ENCODE measurements at regions not wholly inside any gene's neighbourhood (a gene's known extent, or its start where the extent isn't known, plus 50 kb on each side); places are given as distances from the start of the nearest gene placed in this dataset.

GRCh38 chr2:234308813-234309195, 188.1 kb downstream of the ARL4C start:
- Histone ChIP-seq H3K4me3 (ENCODE audit: low read depth in 1 of 3, low read length in 3 of 3) (no peak overlapping the region), H3K4me1 (ENCODE audit: control insufficient read depth in 3 of 3, insufficient read depth in 2 of 3, low read depth in 1 of 3, low read length in 2 of 3) (no peaks in the 10 kb centered on the region), H3K9me3 (ENCODE audit: control insufficient read depth in 2 of 2, insufficient read depth in 1 of 2, low read depth in 1 of 2, low read length in 1 of 2) (no peaks in the 10 kb centered on the region), H3K27me3 (ENCODE audit: control insufficient read depth in 3 of 3, insufficient read depth in 3 of 3, low read length in 3 of 3) (no peaks in the 10 kb centered on the region), H3K27ac (ENCODE audit: low read depth in 1 of 3, low read length in 2 of 3) (peak overlapping the region in 1 of 3 donors; percentile 60), H3K36me3 (ENCODE audit: control insufficient read depth in 3 of 3, insufficient read depth in 2 of 3, low read depth in 1 of 3, low read length in 3 of 3) (no peaks in the 10 kb centered on the region)
- FAIRE-seq (no peak), DNase-seq (peak in 1 of 2 donors; percentile 44)
- 55 to 64% (median 55%) methylated on average over 6 of the region's 6 CpGs for WGBS, 3 donors

DNA sequence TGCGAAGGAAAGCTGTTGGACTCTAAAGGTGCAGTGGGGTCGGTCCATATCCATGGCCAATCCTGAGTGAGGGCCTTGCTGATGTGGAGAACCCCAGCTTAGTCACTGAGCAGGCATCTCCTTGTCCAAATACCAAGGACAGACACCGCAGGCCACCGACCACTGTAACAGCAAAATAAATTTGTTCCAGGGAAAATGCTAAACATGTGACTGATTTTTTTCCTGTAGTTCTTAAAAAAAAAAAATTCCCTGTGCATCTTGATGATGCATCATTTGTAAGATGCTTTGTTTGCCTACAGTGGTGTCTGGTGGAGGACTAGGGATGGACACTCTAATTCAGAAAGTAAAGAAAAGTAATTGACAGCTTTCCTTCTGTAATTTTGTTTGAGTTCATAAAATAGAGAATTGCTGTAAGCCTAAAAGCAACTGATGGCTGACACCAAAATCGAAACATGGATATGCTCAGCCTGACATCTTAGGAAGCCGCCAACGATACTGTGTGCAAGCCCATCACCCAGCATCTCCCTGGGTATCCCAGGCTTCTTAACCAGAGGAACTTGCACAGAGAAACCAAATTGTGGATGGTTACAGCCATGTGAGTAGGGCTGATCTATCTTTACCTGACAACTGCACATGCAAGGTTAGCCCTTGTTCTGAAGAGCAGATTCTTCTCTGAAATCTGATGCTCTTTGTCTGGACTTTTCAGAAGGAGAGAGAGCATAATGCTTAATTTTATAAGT, 188.6 kb downstream of the ARL4C start:
- H3K4me1 ChIP-seq (ENCODE audit: control insufficient read depth in 3 of 3, insufficient read depth in 2 of 3, low read depth in 1 of 3, low read length in 2 of 3): no peaks in the 10 kb centered on the region
- 89 to 93% (median 90%) methylated on average over 7 of the region's 7 CpGs for WGBS, 3 donors
- H3K27ac ChIP-seq (ENCODE audit: low read depth in 1 of 3, low read length in 2 of 3): peak overlapping the region in 2 of 3 donors; percentile 6 to 63
- H3K36me3 ChIP-seq (ENCODE audit: control insufficient read depth in 3 of 3, insufficient read depth in 2 of 3, low read depth in 1 of 3, low read length in 3 of 3): no peaks in the 10 kb centered on the region
- no peak overlapping the region for H3K4me3 ChIP-seq (ENCODE audit: low read depth in 1 of 3, low read length in 3 of 3)
- no peaks in the 10 kb centered on the region for H3K9me3 ChIP-seq (ENCODE audit: control insufficient read depth in 2 of 2, insufficient read depth in 1 of 2, low read depth in 1 of 2, low read length in 1 of 2)
- DNase-seq: no peak
- no peak for FAIRE-seq
- no peaks in the 10 kb centered on the region for H3K27me3 ChIP-seq (ENCODE audit: control insufficient read depth in 3 of 3, insufficient read depth in 3 of 3, low read length in 3 of 3)

DNA sequence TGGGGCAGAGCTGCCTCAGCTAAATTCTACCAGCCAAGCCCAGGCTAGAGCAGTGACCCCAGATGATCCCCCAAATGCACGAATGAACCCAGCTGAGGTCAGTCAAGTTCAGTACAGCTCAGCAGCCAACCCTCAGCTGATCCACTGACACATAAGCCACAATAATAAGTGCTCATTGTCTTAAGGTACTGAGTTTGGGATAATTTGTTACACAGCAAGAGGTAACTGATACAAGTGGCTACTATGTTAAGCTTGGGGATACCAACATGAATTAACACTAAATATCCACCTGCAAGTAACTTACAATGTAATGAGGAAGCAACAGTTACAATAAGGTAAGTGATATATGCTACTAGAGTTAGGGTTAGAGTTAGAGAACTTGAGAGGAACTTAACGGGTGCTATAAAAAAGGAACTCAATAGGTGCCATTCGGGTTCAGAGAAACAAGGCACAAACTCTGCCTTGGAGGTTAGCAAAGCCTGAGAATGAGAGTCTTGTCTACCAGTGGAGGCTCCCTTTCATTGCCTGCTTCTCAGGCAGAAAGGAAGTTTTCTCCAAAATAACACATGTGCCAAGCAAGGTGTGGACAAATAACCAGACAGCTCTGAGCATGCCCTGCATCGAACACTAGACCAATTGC, 189.4 kb downstream of the ARL4C start:
- DNase-seq (no peak), FAIRE-seq (no peak)
- no peaks in the 10 kb centered on the region for H3K9me3 ChIP-seq (ENCODE audit: control insufficient read depth in 2 of 2, insufficient read depth in 1 of 2, low read depth in 1 of 2, low read length in 1 of 2)
- WGBS, 3 donors: 88 to 90% (median 89%) methylated on average over 4 of the region's 4 CpGs
- H3K27me3 ChIP-seq (ENCODE audit: control insufficient read depth in 3 of 3, insufficient read depth in 3 of 3, low read length in 3 of 3): peaks cover 0 to 3% (median 0%) of the 10 kb centered on the region in 3 donors
- H3K36me3 ChIP-seq (ENCODE audit: control insufficient read depth in 3 of 3, insufficient read depth in 2 of 3, low read depth in 1 of 3, low read length in 3 of 3): no peaks in the 10 kb centered on the region
- no peaks in the 10 kb centered on the region for H3K4me1 ChIP-seq (ENCODE audit: control insufficient read depth in 3 of 3, insufficient read depth in 2 of 3, low read depth in 1 of 3, low read length in 2 of 3)
- H3K4me3 ChIP-seq (ENCODE audit: low read depth in 1 of 3, low read length in 3 of 3): no peak overlapping the region
- H3K27ac ChIP-seq (ENCODE audit: low read depth in 1 of 3, low read length in 2 of 3): no peak overlapping the region

DNA sequence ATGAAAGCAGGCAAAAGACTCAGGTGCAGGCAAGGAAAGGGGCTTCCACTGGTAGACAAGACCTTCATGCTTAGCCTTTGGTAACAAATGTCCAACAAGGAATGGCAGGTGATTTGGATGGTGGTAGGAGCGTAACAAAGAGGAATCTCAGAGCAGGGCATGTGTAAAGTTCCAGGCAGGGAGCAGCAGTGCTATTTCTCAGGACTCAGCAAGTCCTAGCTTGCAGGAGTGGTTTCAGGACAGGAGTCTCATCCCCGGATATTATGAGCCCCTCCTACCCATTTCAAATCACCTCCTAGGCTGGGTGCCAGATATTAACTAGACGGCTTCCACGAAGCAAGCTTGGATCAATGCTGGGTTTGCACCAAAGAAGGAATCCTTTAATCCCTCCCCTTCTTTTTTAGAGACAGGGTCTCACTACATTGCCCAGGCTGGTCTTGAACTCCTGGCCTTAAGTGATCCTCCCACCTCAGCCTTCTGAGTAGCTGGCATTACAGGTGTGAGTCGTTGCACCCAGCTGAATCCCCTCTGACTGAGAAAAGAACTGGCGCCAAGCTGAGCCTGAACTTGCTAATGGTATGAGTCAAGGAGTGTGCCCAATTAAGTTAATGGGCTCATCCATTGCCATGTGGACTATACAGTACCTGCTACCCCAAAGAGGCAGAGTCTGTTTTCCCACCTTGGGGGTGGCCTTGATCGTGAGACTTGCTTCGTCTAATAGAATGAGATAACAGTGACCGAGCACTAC, 190.3 kb downstream of the ARL4C start:
- H3K27ac ChIP-seq (ENCODE audit: low read depth in 1 of 3, low read length in 2 of 3): no peak overlapping the region
- WGBS, 3 donors: 72 to 90% (median 79%) methylated on average over 9 of the region's 9 CpGs
- peaks cover 0 to 3% (median 0%) of the 10 kb centered on the region in 3 donors for H3K27me3 ChIP-seq (ENCODE audit: control insufficient read depth in 3 of 3, insufficient read depth in 3 of 3, low read length in 3 of 3)
- no peaks in the 10 kb centered on the region for H3K4me1 ChIP-seq (ENCODE audit: control insufficient read depth in 3 of 3, insufficient read depth in 2 of 3, low read depth in 1 of 3, low read length in 2 of 3)
- DNase-seq: no peak
- no peak overlapping the region for H3K4me3 ChIP-seq (ENCODE audit: low read depth in 1 of 3, low read length in 3 of 3)
- no peaks in the 10 kb centered on the region for H3K9me3 ChIP-seq (ENCODE audit: control insufficient read depth in 2 of 2, insufficient read depth in 1 of 2, low read depth in 1 of 2, low read length in 1 of 2)
- no peak for FAIRE-seq
- H3K36me3 ChIP-seq (ENCODE audit: control insufficient read depth in 3 of 3, insufficient read depth in 2 of 3, low read depth in 1 of 3, low read length in 3 of 3): no peaks in the 10 kb centered on the region

- Histone ChIP-seq H3K36me3 (ENCODE audit: control insufficient read depth in 3 of 3, insufficient read depth in 2 of 3, low read depth in 1 of 3, low read length in 3 of 3) (no peaks in the 10 kb centered on the region), H3K4me1 (ENCODE audit: control insufficient read depth in 3 of 3, insufficient read depth in 2 of 3, low read depth in 1 of 3, low read length in 2 of 3) (no peaks in the 10 kb centered on the region), H3K4me3 (ENCODE audit: low read depth in 1 of 3, low read length in 3 of 3) (no peak overlapping the region), H3K27ac (ENCODE audit: low read depth in 1 of 3, low read length in 2 of 3) (no peak overlapping the region), H3K9me3 (ENCODE audit: control insufficient read depth in 2 of 2, insufficient read depth in 1 of 2, low read depth in 1 of 2, low read length in 1 of 2) (no peaks in the 10 kb centered on the region), H3K27me3 (ENCODE audit: control insufficient read depth in 3 of 3, insufficient read depth in 3 of 3, low read length in 3 of 3) (peaks cover 0 to 3% (median 0%) of the 10 kb centered on the region in 3 donors)
- DNase-seq: no peak
- 69 to 72% (median 70%) methylated on average over 4 of the region's 4 CpGs for WGBS, 3 donors
- no peak for FAIRE-seq
Measured at GRCh38 chr2:234305846-234306245, 191.0 kb downstream of the ARL4C start.

DNA sequence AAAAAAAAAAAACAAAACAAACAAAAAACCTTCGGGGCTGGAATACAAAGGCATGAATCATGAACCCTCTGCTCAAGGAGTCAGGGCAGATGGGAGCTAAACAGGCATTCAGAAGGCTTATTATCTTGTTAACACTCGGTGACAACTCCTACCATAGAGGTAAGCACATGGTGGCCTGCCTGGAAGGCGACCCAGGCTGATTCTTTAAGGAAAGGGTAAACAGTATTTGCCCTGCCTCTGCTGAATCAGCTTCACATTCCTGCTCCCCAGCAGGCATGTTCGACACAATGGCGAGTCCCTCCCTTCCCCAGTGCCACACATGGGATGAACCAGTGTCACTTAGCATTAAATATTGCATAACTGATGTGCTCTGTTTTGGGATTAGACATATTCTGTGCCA, 191.9 kb downstream of the ARL4C start:
- Histone ChIP-seq H3K9me3 (ENCODE audit: control insufficient read depth in 2 of 2, insufficient read depth in 1 of 2, low read depth in 1 of 2, low read length in 1 of 2) (no peaks in the 10 kb centered on the region), H3K27ac (ENCODE audit: low read depth in 1 of 3, low read length in 2 of 3) (no peak overlapping the region), H3K4me1 (ENCODE audit: control insufficient read depth in 3 of 3, insufficient read depth in 2 of 3, low read depth in 1 of 3, low read length in 2 of 3) (no peaks in the 10 kb centered on the region), H3K36me3 (ENCODE audit: control insufficient read depth in 3 of 3, insufficient read depth in 2 of 3, low read depth in 1 of 3, low read length in 3 of 3) (no peaks in the 10 kb centered on the region), H3K27me3 (ENCODE audit: control insufficient read depth in 3 of 3, insufficient read depth in 3 of 3, low read length in 3 of 3) (peaks cover 0 to 3% (median 0%) of the 10 kb centered on the region in 3 donors), H3K4me3 (ENCODE audit: low read depth in 1 of 3, low read length in 3 of 3) (no peak overlapping the region)
- DNase-seq (no peak), FAIRE-seq (no peak)
- WGBS, 3 donors: 28 to 52% (median 42%) methylated on average over 5 of the region's 5 CpGs

- Histone ChIP-seq H3K9me3 (ENCODE audit: control insufficient read depth in 2 of 2, insufficient read depth in 1 of 2, low read depth in 1 of 2, low read length in 1 of 2) (no peaks in the 10 kb centered on the region), H3K27me3 (ENCODE audit: control insufficient read depth in 3 of 3, insufficient read depth in 3 of 3, low read length in 3 of 3) (peaks cover 0 to 3% (median 0%) of the 10 kb centered on the region in 3 donors), H3K36me3 (ENCODE audit: control insufficient read depth in 3 of 3, insufficient read depth in 2 of 3, low read depth in 1 of 3, low read length in 3 of 3) (no peaks in the 10 kb centered on the region), H3K4me3 (ENCODE audit: low read depth in 1 of 3, low read length in 3 of 3) (no peak overlapping the region), H3K4me1 (ENCODE audit: control insufficient read depth in 3 of 3, insufficient read depth in 2 of 3, low read depth in 1 of 3, low read length in 2 of 3) (no peaks in the 10 kb centered on the region), H3K27ac (ENCODE audit: low read depth in 1 of 3, low read length in 2 of 3) (no peak overlapping the region)
- 81 to 90% (median 87%) methylated on average over 4 of the region's 4 CpGs for WGBS, 3 donors
- DNase-seq (no peak), FAIRE-seq (no peak)
Measured at GRCh38 chr2:234302664-234302991, 194.3 kb downstream of the ARL4C start.

- 64 to 70% (median 69%) methylated on average over 18 of the region's 18 CpGs for WGBS, 3 donors
- FAIRE-seq: no peak
- H3K4me3 ChIP-seq (ENCODE audit: low read depth in 1 of 3, low read length in 3 of 3): no peak overlapping the region
- H3K9me3 ChIP-seq (ENCODE audit: control insufficient read depth in 2 of 2, insufficient read depth in 1 of 2, low read depth in 1 of 2, low read length in 1 of 2): no peaks in the 10 kb centered on the region
- H3K27me3 ChIP-seq (ENCODE audit: control insufficient read depth in 3 of 3, insufficient read depth in 3 of 3, low read length in 3 of 3): peaks cover 0 to 4% (median 0%) of the 10 kb centered on the region in 3 donors
- no peak overlapping the region for H3K27ac ChIP-seq (ENCODE audit: low read depth in 1 of 3, low read length in 2 of 3)
- H3K4me1 ChIP-seq (ENCODE audit: control insufficient read depth in 3 of 3, insufficient read depth in 2 of 3, low read depth in 1 of 3, low read length in 2 of 3): no peaks in the 10 kb centered on the region
- DNase-seq: no peak
- H3K36me3 ChIP-seq (ENCODE audit: control insufficient read depth in 3 of 3, insufficient read depth in 2 of 3, low read depth in 1 of 3, low read length in 3 of 3): no peaks in the 10 kb centered on the region
Measured at GRCh38 chr2:234300932-234301823, 195.7 kb downstream of the ARL4C start.
